ENCODE measurements at regions not wholly inside any gene's neighbourhood (a gene's known extent, or its start where the extent isn't known, plus 50 kb on each side); places are given as distances from the start of the nearest gene placed in this dataset.

- TF ChIP-seq CTCF (IDR thresholded peaks at IDR 0.05) (no peak), SIN3A (IDR thresholded peaks at IDR 0.05; ENCODE audit: borderline replicate concordance, insufficient read depth, low read depth, low read length) (no peak), REST (IDR thresholded peaks at IDR 0.05; ENCODE audit: insufficient read depth in 1 of 2, low read depth in 2 of 2, low read length in 1 of 2) (no peak), TCF7L2 (IDR thresholded peaks at IDR 0.05; ENCODE audit: low read depth, low read length) (no peak), POLR2AphosphoS5 (IDR thresholded peaks at IDR 0.05; ENCODE audit: low read depth, low read length) (no peak)
Observed at GRCh38 chr2:74735009-74735408, 81.0 kb downstream of the SEMA4F start.
